ENCODE measurements at regions not wholly inside any gene's neighbourhood (a gene's known extent, or its start where the extent isn't known, plus 50 kb on each side); places are given as distances from the start of the nearest gene placed in this dataset.

- no peak for TF ChIP-seq POLR2AphosphoS5 (IDR thresholded peaks at IDR 0.05; ENCODE audit: low read depth, low read length)
- no peak for TF ChIP-seq FOXP2 (optimal IDR thresholded peaks at IDR 0.05; ENCODE audit: borderline replicate concordance, extremely low read depth, extremely low read length, insufficient read depth)
- no peak for TF ChIP-seq TAF1 (IDR thresholded peaks at IDR 0.05; ENCODE audit: borderline replicate concordance, insufficient read depth, low read length)
- TF ChIP-seq SIN3A (IDR thresholded peaks at IDR 0.05; ENCODE audit: borderline replicate concordance, insufficient read depth, low read length), result no peak
- TF ChIP-seq REST (IDR thresholded peaks at IDR 0.05; ENCODE audit: insufficient read depth in 1 of 2, low read depth in 2 of 2, low read length in 2 of 2), result no peak
Observed at GRCh38 chr7:118013252-118014010, 140.2 kb upstream of the CTTNBP2 start.

GRCh38 chr7:118022546-118022945, 149.3 kb upstream of the CTTNBP2 start:
- no peak for TF ChIP-seq REST (IDR thresholded peaks at IDR 0.05; ENCODE audit: insufficient read depth in 1 of 2, low read depth in 2 of 2, low read length in 2 of 2)
- TF ChIP-seq SIN3A (IDR thresholded peaks at IDR 0.05; ENCODE audit: borderline replicate concordance, insufficient read depth, low read length), result no peak
- no peak for TF ChIP-seq TAF1 (IDR thresholded peaks at IDR 0.05; ENCODE audit: borderline replicate concordance, insufficient read depth, low read length)
- no peak for TF ChIP-seq FOXP2 (optimal IDR thresholded peaks at IDR 0.05; ENCODE audit: borderline replicate concordance, extremely low read depth, extremely low read length, insufficient read depth)
- TF ChIP-seq POLR2AphosphoS5 (IDR thresholded peaks at IDR 0.05; ENCODE audit: low read depth, low read length), result no peak

GRCh38 chr7:118026791-118027190, 153.6 kb upstream of the CTTNBP2 start:
- TF ChIP-seq POLR2AphosphoS5 (IDR thresholded peaks at IDR 0.05; ENCODE audit: low read depth, low read length), result no peak
- no peak for TF ChIP-seq REST (IDR thresholded peaks at IDR 0.05; ENCODE audit: insufficient read depth in 1 of 2, low read depth in 2 of 2, low read length in 2 of 2)
- no peak for TF ChIP-seq FOXP2 (optimal IDR thresholded peaks at IDR 0.05; ENCODE audit: borderline replicate concordance, extremely low read depth, extremely low read length, insufficient read depth)
- TF ChIP-seq SIN3A (IDR thresholded peaks at IDR 0.05; ENCODE audit: borderline replicate concordance, insufficient read depth, low read length), result no peak
- TF ChIP-seq TAF1 (IDR thresholded peaks at IDR 0.05; ENCODE audit: borderline replicate concordance, insufficient read depth, low read length), result no peak

- TF ChIP-seq FOXP2 (optimal IDR thresholded peaks at IDR 0.05; ENCODE audit: borderline replicate concordance, extremely low read depth, extremely low read length, insufficient read depth) (no peak), REST (IDR thresholded peaks at IDR 0.05; ENCODE audit: insufficient read depth in 1 of 2, low read depth in 2 of 2, low read length in 2 of 2) (no peak), POLR2AphosphoS5 (IDR thresholded peaks at IDR 0.05; ENCODE audit: low read depth, low read length) (no peak), TAF1 (IDR thresholded peaks at IDR 0.05; ENCODE audit: borderline replicate concordance, insufficient read depth, low read length) (no peak), SIN3A (IDR thresholded peaks at IDR 0.05; ENCODE audit: borderline replicate concordance, insufficient read depth, low read length) (no peak)
Observed at GRCh38 chr7:118028226-118028625, 155.0 kb upstream of the CTTNBP2 start.

Measured in PFSK-1 (cell line).